Fibroblast of lung (primary cell): ENCODE measurements at regions not wholly inside any gene's neighbourhood (a gene's known extent, or its start where the extent isn't known, plus 50 kb on each side); places are given as distances from the start of the nearest gene placed in this dataset.

Source experiments
- CTCF ChIP-seq, 2 donors: IDR thresholded peaks in 1 of 2; conservative IDR thresholded peaks in 1 of 2; 1 replicate in 1 of 2; 2 replicates in 1 of 2; pipeline ENCODE4 v1.5.1; 2011 to 2012; ENCODE audit warnings: low read length in 2 of 2, control low read depth in 1 of 2, inconsistent platforms in 1 of 2, low read depth in 1 of 2, mild to moderate bottlenecking in 1 of 2
- EZH2 ChIP-seq: IDR thresholded peaks from 2 replicates; pipeline ENCODE4 v1.5.1; 2012; ENCODE audit warnings: low read length, control low read depth, mild to moderate bottlenecking; ENCODE audit errors: missing control alignments

GRCh38 chr3:154753101-154753500, 323.1 kb upstream of the GPR149 start:
- TF ChIP-seq CTCF (conservative IDR thresholded peaks at IDR 0.05 in 1 of 2, IDR thresholded peaks at IDR 0.05 in 1 of 2; ENCODE audit: low read depth in 1 of 2, low read length in 2 of 2) (no peak), EZH2 (no peak)
